ENCODE measurements at regions not wholly inside any gene's neighbourhood (a gene's known extent, or its start where the extent isn't known, plus 50 kb on each side); places are given as distances from the start of the nearest gene placed in this dataset.

GRCh38 chr12:107264667-107265066 lies 171.3 kb upstream of the CRY1 start:
- H3K4me1 ChIP-seq (ENCODE audit: control insufficient read depth, extremely low read depth, insufficient read depth, low read length) = no peaks in the 10 kb centered on the region
- no peak overlapping the region for H3K27ac ChIP-seq (ENCODE audit: insufficient read depth, low read depth, low read length)
- ChIA-PET POLR2A (no interaction called here), CTCF (no interaction called here)
- H4K20me1 ChIP-seq (replicated peaks; ENCODE audit: control insufficient read depth, extremely low read depth, insufficient read depth, low read length) = no peaks in the 10 kb centered on the region
- TF ChIP-seq GATA2 (IDR thresholded peaks at IDR 0.05; ENCODE audit: insufficient read depth, insufficient read length, low read depth, low read length) (no peak), POLR2AphosphoS5 (IDR thresholded peaks at IDR 0.05; ENCODE audit: insufficient read depth, low read depth, low read length) (no peak), POLR2A (IDR thresholded peaks at IDR 0.05; ENCODE audit: low read depth, low read length) (no peak)
- TF ChIP-seq, protein P1, sequence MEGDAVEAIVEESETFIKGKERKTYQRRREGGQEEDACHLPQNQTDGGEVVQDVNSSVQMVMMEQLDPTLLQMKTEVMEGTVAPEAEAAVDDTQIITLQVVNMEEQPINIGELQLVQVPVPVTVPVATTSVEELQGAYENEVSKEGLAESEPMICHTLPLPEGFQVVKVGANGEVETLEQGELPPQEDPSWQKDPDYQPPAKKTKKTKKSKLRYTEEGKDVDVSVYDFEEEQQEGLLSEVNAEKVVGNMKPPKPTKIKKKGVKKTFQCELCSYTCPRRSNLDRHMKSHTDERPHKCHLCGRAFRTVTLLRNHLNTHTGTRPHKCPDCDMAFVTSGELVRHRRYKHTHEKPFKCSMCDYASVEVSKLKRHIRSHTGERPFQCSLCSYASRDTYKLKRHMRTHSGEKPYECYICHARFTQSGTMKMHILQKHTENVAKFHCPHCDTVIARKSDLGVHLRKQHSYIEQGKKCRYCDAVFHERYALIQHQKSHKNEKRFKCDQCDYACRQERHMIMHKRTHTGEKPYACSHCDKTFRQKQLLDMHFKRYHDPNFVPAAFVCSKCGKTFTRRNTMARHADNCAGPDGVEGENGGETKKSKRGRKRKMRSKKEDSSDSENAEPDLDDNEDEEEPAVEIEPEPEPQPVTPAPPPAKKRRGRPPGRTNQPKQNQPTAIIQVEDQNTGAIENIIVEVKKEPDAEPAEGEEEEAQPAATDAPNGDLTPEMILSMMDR (IDR thresholded peaks at IDR 0.05; ENCODE audit: extremely low read depth in 1 of 2, insufficient read depth in 1 of 2, low read depth in 1 of 2, low read length in 2 of 2) = no peak
- dilution Hi-C loops (cut with MboI; ENCODE audit: extremely low pct_ligation_motif_present, low sequenced_read_pairs) (no loop called here), intact Hi-C loops (cut with micrococcal nuclease) (no loop called here)
- no peaks in the 10 kb centered on the region for H3K9me3 ChIP-seq (replicated peaks; ENCODE audit: control insufficient read depth, insufficient read depth, low read length)
- H3K4me3 ChIP-seq (replicated peaks in 1 of 3; ENCODE audit: insufficient read depth in 1 of 3, low read depth in 1 of 3, low read length in 3 of 3) = no peak overlapping the region
- H3K79me2 ChIP-seq (ENCODE audit: control insufficient read depth, insufficient read depth, low read length) = no peaks in the 10 kb centered on the region
- FAIRE-seq (no peak), DNase-seq (ENCODE audit: low read depth, low spot score) (no peak)
- H3K27me3 ChIP-seq (ENCODE audit: control insufficient read depth in 2 of 2, insufficient read depth in 2 of 2, low read length in 2 of 2) = no peaks in the 10 kb centered on the region
- H3K9me1 ChIP-seq (replicated peaks; ENCODE audit: control insufficient read depth, extremely low read depth, insufficient read depth, low read length) = no peaks in the 10 kb centered on the region
- no peak overlapping the region for H2AFZ ChIP-seq (ENCODE audit: low read depth, low read length)
- BruUV-seq (replicated peaks) = no TSS peak
- H3K36me3 ChIP-seq (ENCODE audit: control insufficient read depth in 2 of 2, extremely low read depth in 1 of 2, insufficient read depth in 2 of 2, low read length in 2 of 2) = no peaks in the 10 kb centered on the region
- no peak overlapping the region for H3K4me2 ChIP-seq (ENCODE audit: insufficient read depth, low read length)
- H3K9ac ChIP-seq (replicated peaks; ENCODE audit: extremely low read depth, insufficient read depth, low read length) = no peak overlapping the region

- no peak overlapping the region for H2AFZ ChIP-seq (ENCODE audit: low read depth, low read length)
- CTCF ChIA-PET = no interaction called here
- POLR2A ChIA-PET = no interaction called here
- DNase-seq (ENCODE audit: low read depth, low spot score) (no peak), FAIRE-seq (no peak)
- H3K4me3 ChIP-seq (replicated peaks in 1 of 3; ENCODE audit: insufficient read depth in 1 of 3, low read depth in 1 of 3, low read length in 3 of 3) = no peak overlapping the region
- H3K4me2 ChIP-seq (ENCODE audit: insufficient read depth, low read length) = no peak overlapping the region
- intact Hi-C loops (cut with micrococcal nuclease) (no loop called here), dilution Hi-C loops (cut with MboI; ENCODE audit: extremely low pct_ligation_motif_present, low sequenced_read_pairs) (no loop called here)
- no TSS peak for BruUV-seq (replicated peaks)
- H3K9me3 ChIP-seq (replicated peaks; ENCODE audit: control insufficient read depth, insufficient read depth, low read length) = no peaks in the 10 kb centered on the region
- no peaks in the 10 kb centered on the region for H3K79me2 ChIP-seq (ENCODE audit: control insufficient read depth, insufficient read depth, low read length)
- no peaks in the 10 kb centered on the region for H3K27me3 ChIP-seq (ENCODE audit: control insufficient read depth in 2 of 2, insufficient read depth in 2 of 2, low read length in 2 of 2)
- H3K9me1 ChIP-seq (replicated peaks; ENCODE audit: control insufficient read depth, extremely low read depth, insufficient read depth, low read length) = no peaks in the 10 kb centered on the region
- H4K20me1 ChIP-seq (replicated peaks; ENCODE audit: control insufficient read depth, extremely low read depth, insufficient read depth, low read length) = no peaks in the 10 kb centered on the region
- no peak overlapping the region for H3K27ac ChIP-seq (ENCODE audit: insufficient read depth, low read depth, low read length)
- H3K4me1 ChIP-seq (ENCODE audit: control insufficient read depth, extremely low read depth, insufficient read depth, low read length) = no peaks in the 10 kb centered on the region
- no peak overlapping the region for H3K9ac ChIP-seq (replicated peaks; ENCODE audit: extremely low read depth, insufficient read depth, low read length)
- H3K36me3 ChIP-seq (ENCODE audit: control insufficient read depth in 2 of 2, extremely low read depth in 1 of 2, insufficient read depth in 2 of 2, low read length in 2 of 2) = no peaks in the 10 kb centered on the region
- TF ChIP-seq, protein P1 (IDR thresholded peaks at IDR 0.05; ENCODE audit: extremely low read depth in 1 of 2, insufficient read depth in 1 of 2, low read depth in 1 of 2, low read length in 2 of 2) = no peak
- TF ChIP-seq POLR2A (IDR thresholded peaks at IDR 0.05; ENCODE audit: low read depth, low read length) (no peak), EZH2 (IDR thresholded peaks at IDR 0.05; ENCODE audit: borderline replicate concordance, low read depth, low read length, severe bottlenecking) (no peak), GATA2 (IDR thresholded peaks at IDR 0.05; ENCODE audit: insufficient read depth, insufficient read length, low read depth, low read length) (no peak), MYC (IDR thresholded peaks at IDR 0.05; ENCODE audit: low read depth, low read length) (no peak), FOS (IDR thresholded peaks at IDR 0.05; ENCODE audit: borderline replicate concordance, insufficient read depth, low read length) (no peak), JUN (IDR thresholded peaks at IDR 0.05; ENCODE audit: borderline replicate concordance, insufficient read depth, insufficient read length, low read depth) (no peak), POLR2AphosphoS5 (IDR thresholded peaks at IDR 0.05; ENCODE audit: insufficient read depth, low read depth, low read length) (no peak)
- TF ChIP-seq, protein P2, sequence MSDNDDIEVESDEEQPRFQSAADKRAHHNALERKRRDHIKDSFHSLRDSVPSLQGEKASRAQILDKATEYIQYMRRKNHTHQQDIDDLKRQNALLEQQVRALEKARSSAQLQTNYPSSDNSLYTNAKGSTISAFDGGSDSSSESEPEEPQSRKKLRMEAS (IDR thresholded peaks at IDR 0.05; ENCODE audit: insufficient read depth, insufficient read length) = no peak
Observed at GRCh38 chr12:107267604-107268003, 174.3 kb upstream of the CRY1 start.
